Trophoblast cell (in vitro differentiated cells and primary cell): ENCODE measurements at regions not wholly inside any gene's neighbourhood (a gene's known extent, or its start where the extent isn't known, plus 50 kb on each side); places are given as distances from the start of the nearest gene placed in this dataset.

ENCODE experiments used
- DNase-seq, 2 donors: peaks; one replicate each; pipeline ENCODE4 v3.0.0-alpha.2; 2016
- H2AFZ ChIP-seq: 2 replicates; pipeline ENCODE4 v1.6.1; 2013; ENCODE audit warnings: low read length, moderate library complexity, mild to moderate bottlenecking; ENCODE audit not compliant: insufficient read depth, poor library complexity
- H2AK5ac ChIP-seq: 2 replicates; pipeline ENCODE4 v1.6.1; 2013; ENCODE audit warnings: mild to moderate bottlenecking, low read length
- H2BK120ac ChIP-seq: 2 replicates; pipeline ENCODE4 v1.6.1; 2013; ENCODE audit warnings: low read length, mild to moderate bottlenecking, moderate library complexity; ENCODE audit not compliant: insufficient read depth, poor library complexity
- H2BK12ac ChIP-seq: 2 replicates; pipeline ENCODE4 v1.6.1; 2013; ENCODE audit warnings: mild to moderate bottlenecking, low read length, moderate library complexity
- H2BK5ac ChIP-seq: 2 replicates; pipeline ENCODE4 v1.6.1; 2013; ENCODE audit warnings: low read length, low read depth, moderate library complexity, mild to moderate bottlenecking; ENCODE audit not compliant: poor library complexity
- H3K14ac ChIP-seq: 2 replicates; pipeline ENCODE4 v1.6.1; 2013; ENCODE audit warnings: mild to moderate bottlenecking, low read length
- H3K18ac ChIP-seq: 2 replicates; pipeline ENCODE4 v1.6.1; 2013; ENCODE audit warnings: mild to moderate bottlenecking, low read length
- H3K23ac ChIP-seq: 2 replicates; pipeline ENCODE4 v1.6.1; 2013; ENCODE audit warnings: low read length
- H3K27ac ChIP-seq: 2 replicates; pipeline ENCODE4 v1.5.1; 2013; ENCODE audit warnings: low read depth, mild to moderate bottlenecking, inconsistent platforms, low read length, moderate library complexity
- H3K27me3 ChIP-seq: 2 replicates; pipeline ENCODE4 v1.6.1; 2013; ENCODE audit warnings: inconsistent platforms, mild to moderate bottlenecking, low read length, moderate library complexity; ENCODE audit not compliant: insufficient read depth
- H3K36me3 ChIP-seq, 2 experiments: 1 replicate in 1 of 2; 2 replicates in 1 of 2; pipeline ENCODE4 v1.6.1; 2013; ENCODE audit warnings: low read length in 2 of 2, mild to moderate bottlenecking in 2 of 2, moderate library complexity in 1 of 2; ENCODE audit not compliant: insufficient read depth in 2 of 2, control insufficient read depth in 1 of 2
- H3K4ac ChIP-seq: 2 replicates; pipeline ENCODE4 v1.6.1; 2013; ENCODE audit warnings: low read depth, mild to moderate bottlenecking, low read length, moderate library complexity
- H3K4me1 ChIP-seq, 2 experiments: 1 replicate in 1 of 2; 2 replicates in 1 of 2; pipeline ENCODE4 v1.6.1; 2013; ENCODE audit warnings: low read length in 2 of 2, mild to moderate bottlenecking in 2 of 2, moderate library complexity in 1 of 2; ENCODE audit not compliant: insufficient read depth in 2 of 2, control insufficient read depth in 1 of 2
- H3K4me2 ChIP-seq: 2 replicates; pipeline ENCODE4 v1.6.1; 2013; ENCODE audit warnings: inconsistent platforms, mild to moderate bottlenecking, low read length, moderate library complexity
- H3K4me3 ChIP-seq: 2 replicates; pipeline ENCODE4 v1.5.1; 2013; ENCODE audit warnings: mild to moderate bottlenecking, low read depth, low read length, inconsistent platforms
- H3K79me1 ChIP-seq: one replicate; pipeline ENCODE4 v1.6.1; 2013; ENCODE audit warnings: low read length
- H3K79me2 ChIP-seq: 2 replicates; pipeline ENCODE4 v1.6.1; 2013; ENCODE audit warnings: low read length, mild to moderate bottlenecking; ENCODE audit not compliant: control insufficient read depth, insufficient read depth, poor library complexity
- H3K9ac ChIP-seq: 2 replicates; pipeline ENCODE4 v1.6.1; 2013; ENCODE audit warnings: mild to moderate bottlenecking, low read length
- H3K9me3 ChIP-seq: 2 replicates; pipeline ENCODE4 v1.6.1; 2013; ENCODE audit warnings: low read depth, mild to moderate bottlenecking, control low read depth, inconsistent platforms, low read length; ENCODE audit not compliant: insufficient read depth
- H4K12ac ChIP-seq: 2 replicates; pipeline ENCODE4 v1.6.1; 2013; ENCODE audit warnings: low read depth, mild to moderate bottlenecking, low read length, moderate library complexity
- H4K8ac ChIP-seq: 2 replicates; pipeline ENCODE4 v1.6.1; 2013; ENCODE audit warnings: low read depth, mild to moderate bottlenecking, low read length, moderate library complexity
- H4K91ac ChIP-seq: one replicate; pipeline ENCODE4 v1.6.1; 2013; ENCODE audit warnings: low read depth, mild to moderate bottlenecking, low read length, moderate library complexity
- WGBS: extraction: QIAGEN DNeasy Blood & Tissue Kit; methylation state at CpG from one replicate; pipeline ENCODE4 v1.1.7; 2013; ENCODE audit warnings: missing lambda C conversion rate; ENCODE audit not compliant: insufficient read length, insufficient coverage; ENCODE audit errors: extremely low coverage; 5-methylcytosine and 5-hydroxymethylcytosine counted together

- Histone ChIP-seq H2AK5ac (no peak overlapping the region), H3K14ac (no peak overlapping the region), H3K4me1 (no peaks in the 10 kb centered on the region), H2BK12ac (no peak overlapping the region), H3K4me3 (no peak overlapping the region), H2BK5ac (no peak overlapping the region), H3K18ac (no peak overlapping the region), H3K27ac (no peak overlapping the region), H3K27me3 (no peaks in the 10 kb centered on the region), H4K8ac (no peak overlapping the region), H3K79me2 (no peaks in the 10 kb centered on the region), H3K9me3 (no peaks in the 10 kb centered on the region), H4K91ac (no peak overlapping the region), H2BK120ac (no peak overlapping the region), H3K23ac (no peak overlapping the region), H4K12ac (no peak overlapping the region), H3K79me1 (no peaks in the 10 kb centered on the region), H3K9ac (no peak overlapping the region), H3K4ac (no peak overlapping the region), H2AFZ (no peak overlapping the region), H3K4me2 (no peak overlapping the region), H3K36me3 (no peaks in the 10 kb centered on the region)
- no CpG with 5 or more reads among the region's 4 CpGs for WGBS
- no peak for DNase-seq
Observed at GRCh38 chr9:115912086-115912485, 241.5 kb upstream of the PAPPA start.

- Histone ChIP-seq H2BK12ac (no peak overlapping the region), H4K8ac (no peak overlapping the region), H3K79me1 (no peaks in the 10 kb centered on the region), H3K18ac (no peak overlapping the region), H3K9ac (no peak overlapping the region), H3K4ac (no peak overlapping the region), H4K12ac (no peak overlapping the region), H3K27ac (no peak overlapping the region), H3K9me3 (no peaks in the 10 kb centered on the region), H4K91ac (no peak overlapping the region), H2BK120ac (no peak overlapping the region), H3K36me3 (no peaks in the 10 kb centered on the region), H3K79me2 (no peaks in the 10 kb centered on the region), H2AK5ac (no peak overlapping the region), H2AFZ (no peak overlapping the region), H3K4me3 (no peak overlapping the region), H3K23ac (no peak overlapping the region), H3K27me3 (no peaks in the 10 kb centered on the region), H2BK5ac (no peak overlapping the region), H3K4me2 (no peak overlapping the region), H3K4me1 (no peaks in the 10 kb centered on the region), H3K14ac (no peak overlapping the region)
- no CpG with 5 or more reads among the region's 3 CpGs for WGBS
- no peak for DNase-seq
Observed at GRCh38 chr9:115913696-115914095, 239.9 kb upstream of the PAPPA start.

- Histone ChIP-seq H3K79me2 (no peaks in the 10 kb centered on the region), H2AK5ac (no peak overlapping the region), H2AFZ (no peak overlapping the region), H3K27ac (no peak overlapping the region), H3K9me3 (no peaks in the 10 kb centered on the region), H2BK12ac (no peak overlapping the region), H3K36me3 (no peaks in the 10 kb centered on the region), H4K8ac (no peak overlapping the region), H4K12ac (no peak overlapping the region), H2BK120ac (no peak overlapping the region), H3K9ac (no peak overlapping the region), H3K4me3 (no peak overlapping the region), H3K4ac (no peak overlapping the region), H4K91ac (no peak overlapping the region), H3K27me3 (no peaks in the 10 kb centered on the region), H3K79me1 (no peaks in the 10 kb centered on the region), H3K4me1 (no peaks in the 10 kb centered on the region), H3K23ac (no peak overlapping the region), H2BK5ac (no peak overlapping the region), H3K14ac (no peak overlapping the region), H3K18ac (no peak overlapping the region), H3K4me2 (no peak overlapping the region)
- WGBS: no CpG with 5 or more reads among the region's 5 CpGs
- no peak for DNase-seq
Observed at GRCh38 chr9:115914291-115914690, 239.3 kb upstream of the PAPPA start.

- H3K4me2 ChIP-seq: no peak overlapping the region
- no peak overlapping the region for H2AFZ ChIP-seq
- no peak overlapping the region for H3K23ac ChIP-seq
- H3K14ac ChIP-seq: no peak overlapping the region
- no peaks in the 10 kb centered on the region for H3K9me3 ChIP-seq
- no peak overlapping the region for H3K27ac ChIP-seq
- no peak overlapping the region for H2BK120ac ChIP-seq
- peaks cover 0 to 2% of the 10 kb centered on the region in 2 experiments for H3K4me1 ChIP-seq
- no peak overlapping the region for H3K9ac ChIP-seq
- no peaks in the 10 kb centered on the region for H3K79me2 ChIP-seq
- no peak overlapping the region for H4K91ac ChIP-seq
- no peak overlapping the region for H3K18ac ChIP-seq
- no peaks in the 10 kb centered on the region for H3K36me3 ChIP-seq
- WGBS: no CpG with 5 or more reads among the region's 8 CpGs
- H3K79me1 ChIP-seq: no peaks in the 10 kb centered on the region
- no peak overlapping the region for H3K4me3 ChIP-seq
- H3K27me3 ChIP-seq: no peaks in the 10 kb centered on the region
- H4K12ac ChIP-seq: no peak overlapping the region
- peak; percentile 89 to 96 for DNase-seq
- H4K8ac ChIP-seq: no peak overlapping the region
- H3K4ac ChIP-seq: no peak overlapping the region
- no peak overlapping the region for H2BK5ac ChIP-seq
- no peak overlapping the region for H2AK5ac ChIP-seq
- H2BK12ac ChIP-seq: no peak overlapping the region
Observed at GRCh38 chr9:115921301-115921700, 232.3 kb upstream of the PAPPA start.
